SH-SY5Y (cell line): ENCODE measurements at regions not wholly inside any gene's neighbourhood (a gene's known extent, or its start where the extent isn't known, plus 50 kb on each side); places are given as distances from the start of the nearest gene placed in this dataset.
A peak's percentile ranks its signal among the peaks of the same experiment; 100 is the strongest.

Source experiments
- GATA2 ChIP-seq: IDR thresholded peaks from 2 replicates; pipeline ENCODE4 v1.6.1; 2011; ENCODE audit warnings: mild to moderate bottlenecking, low read depth, low read length
- GATA3 ChIP-seq: IDR thresholded peaks from 2 replicates; pipeline ENCODE4 v1.6.1; 2011; ENCODE audit warnings: low read depth, mild to moderate bottlenecking, low read length, moderate library complexity

DNA sequence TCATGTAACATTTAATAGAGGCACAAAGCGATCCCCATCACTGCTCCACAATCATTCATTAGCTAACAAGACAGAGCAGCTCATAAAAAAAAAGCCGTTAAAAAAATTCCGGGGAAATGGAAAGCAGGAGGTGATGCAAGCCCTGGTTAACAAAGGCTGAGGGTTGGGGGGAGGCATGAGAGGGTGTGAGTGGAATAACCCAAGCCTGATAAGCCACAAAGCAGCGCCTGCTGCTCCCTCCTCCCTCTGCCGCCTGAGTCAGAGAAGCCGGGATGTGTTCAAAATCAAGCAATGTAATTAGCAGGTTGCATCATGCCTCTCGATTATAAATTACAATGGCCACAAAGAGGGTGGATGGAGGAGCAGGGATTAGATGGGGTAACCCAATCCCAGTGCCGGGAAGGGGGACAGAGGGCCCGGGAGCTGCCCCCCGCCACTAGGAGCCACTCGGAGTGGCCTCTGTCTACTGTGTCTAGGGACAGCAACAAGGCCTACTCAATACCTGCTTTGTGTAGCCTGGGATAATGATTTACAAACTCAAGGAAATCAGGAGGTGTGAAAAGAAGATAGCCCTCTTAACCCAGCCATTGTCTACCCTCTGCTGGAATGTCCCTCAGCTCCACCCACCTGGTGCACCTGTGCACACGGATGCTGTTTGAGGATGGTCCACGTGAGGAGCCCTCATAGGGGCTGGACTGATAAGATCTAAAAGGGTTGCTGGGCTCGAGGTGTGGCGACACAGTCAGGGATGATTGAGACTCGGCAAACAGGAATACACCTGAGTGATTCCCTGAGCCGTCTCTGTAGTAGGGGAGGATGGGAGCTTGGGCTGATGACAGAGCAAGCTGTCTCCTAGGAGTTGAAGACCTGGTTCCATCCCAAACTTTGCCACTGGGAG, 156.9 kb downstream of the VEGFA start:
- peak; percentile 60 for TF ChIP-seq GATA2
- no peak for TF ChIP-seq GATA3
